ENCODE measurements at regions not wholly inside any gene's neighbourhood (a gene's known extent, or its start where the extent isn't known, plus 50 kb on each side); places are given as distances from the start of the nearest gene placed in this dataset.

DNA sequence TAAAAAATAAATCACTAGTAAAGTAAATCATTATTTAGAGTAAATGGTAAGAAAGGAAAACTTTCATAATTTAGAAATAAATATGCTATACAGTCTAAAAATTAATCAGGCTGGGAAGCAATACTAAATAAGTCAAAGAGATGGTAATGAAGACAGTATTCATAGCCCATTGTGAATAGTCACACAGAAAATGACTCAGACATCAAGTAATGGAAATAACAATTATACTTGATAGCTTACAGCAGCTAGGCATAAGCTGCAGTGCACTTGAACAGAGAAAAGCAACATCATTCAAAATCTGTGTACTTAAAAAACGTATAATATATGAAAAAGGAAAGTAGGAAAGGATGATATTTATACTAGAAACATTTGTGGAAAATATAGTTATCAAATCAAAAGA lies 642.5 kb upstream of the GNPDA2 start:
- H3K4me3 ChIP-seq (ENCODE audit: low read length): no peak overlapping the region
- no peaks in the 10 kb centered on the region for H3K36me3 ChIP-seq (ENCODE audit: control insufficient read depth, insufficient read depth, low read length)
- H3K27ac ChIP-seq (ENCODE audit: low read depth, low read length): no peak overlapping the region
- no peak overlapping the region for H3K9ac ChIP-seq (ENCODE audit: low read length)
- H3K4me1 ChIP-seq (ENCODE audit: control insufficient read depth, insufficient read depth, low read length): no peaks in the 10 kb centered on the region
- H3K27me3 ChIP-seq (ENCODE audit: control insufficient read depth, insufficient read depth, low read length): no peaks in the 10 kb centered on the region

DNA sequence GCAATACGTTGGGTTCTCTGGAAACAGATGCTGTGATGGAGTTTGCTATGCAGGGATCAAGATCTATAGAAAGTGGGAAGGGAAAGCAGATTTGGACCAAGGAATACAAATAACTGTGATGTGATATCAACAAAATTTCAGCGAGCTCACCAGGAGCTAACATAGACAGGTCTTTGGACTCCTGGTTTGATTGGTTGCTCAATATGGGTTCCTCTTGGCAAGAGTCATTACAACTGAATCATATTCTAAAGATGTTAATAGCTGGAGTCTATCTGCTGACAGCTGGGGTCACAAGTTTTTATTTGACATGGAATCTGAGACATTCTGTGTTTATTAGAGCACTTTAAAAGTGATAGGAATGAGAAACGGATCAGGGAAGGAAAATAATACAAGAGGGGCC lies 637.6 kb upstream of the GNPDA2 start:
- H3K4me3 ChIP-seq (ENCODE audit: low read length): no peak overlapping the region
- no peaks in the 10 kb centered on the region for H3K27me3 ChIP-seq (ENCODE audit: control insufficient read depth, insufficient read depth, low read length)
- H3K27ac ChIP-seq (ENCODE audit: low read depth, low read length): no peak overlapping the region
- no peak overlapping the region for H3K9ac ChIP-seq (ENCODE audit: low read length)
- no peaks in the 10 kb centered on the region for H3K4me1 ChIP-seq (ENCODE audit: control insufficient read depth, insufficient read depth, low read length)
- no peaks in the 10 kb centered on the region for H3K36me3 ChIP-seq (ENCODE audit: control insufficient read depth, insufficient read depth, low read length)

DNA sequence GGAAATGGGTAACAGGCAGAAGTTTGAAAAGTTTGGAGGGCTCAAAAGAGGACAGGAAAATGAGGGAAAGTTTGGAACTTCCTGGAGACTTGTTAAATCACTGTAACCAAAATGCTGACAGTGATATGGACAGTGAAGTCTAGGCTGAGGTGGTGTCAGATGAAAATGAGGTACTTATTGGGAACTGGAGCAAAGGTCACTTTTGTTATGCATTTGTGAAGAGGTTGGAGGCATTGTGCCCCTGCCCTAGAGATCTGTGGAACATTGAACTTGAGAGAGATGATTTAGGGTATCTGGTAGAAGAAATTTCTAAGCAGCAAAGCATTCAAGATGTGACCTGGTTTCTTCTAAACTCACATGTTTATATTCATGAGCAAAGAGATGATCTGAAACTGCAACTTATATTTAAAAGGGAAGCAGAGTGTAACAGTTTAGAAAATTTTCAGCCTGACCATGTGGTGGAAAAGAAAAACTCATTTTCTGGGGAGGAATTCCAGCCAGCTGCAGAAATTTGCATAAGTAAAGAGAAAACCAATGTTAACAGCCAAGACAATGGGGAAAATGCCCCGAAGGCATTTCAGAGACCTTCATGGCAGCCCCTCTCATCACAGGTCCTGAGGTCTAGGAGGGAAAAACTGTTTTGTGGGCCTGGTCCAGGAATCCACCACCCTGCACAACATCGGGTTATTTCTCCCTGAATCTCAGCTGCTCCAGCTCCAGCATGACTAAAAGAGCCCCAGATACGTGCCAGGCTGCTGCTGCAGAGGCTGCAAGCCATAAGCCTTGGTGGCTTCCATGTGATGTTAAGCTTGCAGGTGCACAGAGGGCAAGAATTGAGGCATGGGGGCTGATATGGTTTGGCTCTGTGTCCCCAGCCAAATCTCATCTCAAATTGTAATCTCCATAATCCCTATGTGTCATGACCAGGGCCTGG lies 632.5 kb upstream of the GNPDA2 start:
- Histone ChIP-seq H3K36me3 (ENCODE audit: control insufficient read depth, insufficient read depth, low read length) (no peaks in the 10 kb centered on the region), H3K4me3 (ENCODE audit: low read length) (no peak overlapping the region), H3K27ac (ENCODE audit: low read depth, low read length) (no peak overlapping the region), H3K9ac (ENCODE audit: low read length) (no peak overlapping the region), H3K4me1 (ENCODE audit: control insufficient read depth, insufficient read depth, low read length) (no peaks in the 10 kb centered on the region), H3K27me3 (ENCODE audit: control insufficient read depth, insufficient read depth, low read length) (no peaks in the 10 kb centered on the region)

DNA sequence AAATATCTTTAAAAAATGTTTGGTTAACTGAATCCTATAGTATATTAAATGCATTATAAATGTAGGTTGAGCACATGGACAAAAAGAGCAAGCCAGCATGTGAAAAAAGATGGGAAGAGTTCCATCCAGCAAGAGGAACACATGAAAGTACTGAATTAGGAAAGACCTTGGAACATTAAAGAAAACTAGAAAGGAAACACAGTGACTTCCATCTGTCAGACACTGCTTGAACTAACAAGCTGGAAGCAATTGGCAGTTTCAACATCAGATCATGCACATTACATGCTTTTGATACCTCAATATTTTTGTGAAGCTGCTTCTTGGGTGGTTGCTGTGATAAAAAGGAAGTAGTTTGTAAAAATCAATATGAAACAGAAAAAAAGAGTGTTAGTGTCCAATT lies 626.8 kb upstream of the GNPDA2 start:
- Histone ChIP-seq H3K4me3 (ENCODE audit: low read length) (no peak overlapping the region), H3K27me3 (ENCODE audit: control insufficient read depth, insufficient read depth, low read length) (no peaks in the 10 kb centered on the region), H3K36me3 (ENCODE audit: control insufficient read depth, insufficient read depth, low read length) (no peaks in the 10 kb centered on the region), H3K4me1 (ENCODE audit: control insufficient read depth, insufficient read depth, low read length) (no peaks in the 10 kb centered on the region), H3K27ac (ENCODE audit: low read depth, low read length) (no peak overlapping the region), H3K9ac (ENCODE audit: low read length) (no peak overlapping the region)

DNA sequence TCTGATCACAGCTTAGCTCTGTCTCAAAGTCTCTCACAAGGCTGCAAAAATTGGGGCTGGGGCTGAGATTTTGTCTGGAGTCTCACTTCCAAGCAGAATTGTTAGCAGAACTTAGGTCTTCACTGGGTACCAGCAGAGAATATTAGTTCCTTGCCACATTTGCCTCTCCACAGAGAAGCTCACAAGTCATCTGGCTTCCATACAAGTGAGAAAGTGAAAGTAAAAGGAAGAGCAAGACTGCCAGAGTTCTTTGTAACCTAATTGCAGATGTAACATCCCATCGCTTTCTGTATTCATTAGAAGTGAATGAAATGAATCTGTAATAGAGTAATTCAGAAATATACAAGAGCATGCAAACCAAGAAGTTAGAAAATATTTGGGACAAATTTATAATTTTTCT lies 624.1 kb upstream of the GNPDA2 start:
- Histone ChIP-seq H3K4me3 (ENCODE audit: low read length) (no peak overlapping the region), H3K27me3 (ENCODE audit: control insufficient read depth, insufficient read depth, low read length) (no peaks in the 10 kb centered on the region), H3K9ac (ENCODE audit: low read length) (no peak overlapping the region), H3K4me1 (ENCODE audit: control insufficient read depth, insufficient read depth, low read length) (no peaks in the 10 kb centered on the region), H3K36me3 (ENCODE audit: control insufficient read depth, insufficient read depth, low read length) (no peaks in the 10 kb centered on the region), H3K27ac (ENCODE audit: low read depth, low read length) (no peak overlapping the region)

DNA sequence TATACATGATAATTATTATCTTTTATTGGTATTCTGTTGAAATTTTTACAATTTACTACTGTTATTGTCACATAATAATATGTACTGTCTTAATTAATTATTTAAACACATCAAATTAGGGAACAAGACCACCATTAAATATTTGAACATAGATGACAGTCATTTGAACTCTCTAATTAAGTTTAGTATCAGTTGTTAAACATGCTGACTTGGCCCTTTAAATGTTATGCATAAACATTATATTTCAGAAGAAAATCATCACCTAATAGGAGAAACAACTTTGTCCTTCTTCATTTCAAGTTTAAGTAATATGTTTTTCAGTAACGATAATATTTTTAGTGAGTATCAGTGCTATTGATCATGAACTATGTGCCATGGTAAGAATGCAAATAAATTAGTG lies 623.5 kb upstream of the GNPDA2 start:
- H3K4me3 ChIP-seq (ENCODE audit: low read length): no peak overlapping the region
- H3K4me1 ChIP-seq (ENCODE audit: control insufficient read depth, insufficient read depth, low read length): no peaks in the 10 kb centered on the region
- no peak overlapping the region for H3K27ac ChIP-seq (ENCODE audit: low read depth, low read length)
- H3K36me3 ChIP-seq (ENCODE audit: control insufficient read depth, insufficient read depth, low read length): no peaks in the 10 kb centered on the region
- no peaks in the 10 kb centered on the region for H3K27me3 ChIP-seq (ENCODE audit: control insufficient read depth, insufficient read depth, low read length)
- no peak overlapping the region for H3K9ac ChIP-seq (ENCODE audit: low read length)

DNA sequence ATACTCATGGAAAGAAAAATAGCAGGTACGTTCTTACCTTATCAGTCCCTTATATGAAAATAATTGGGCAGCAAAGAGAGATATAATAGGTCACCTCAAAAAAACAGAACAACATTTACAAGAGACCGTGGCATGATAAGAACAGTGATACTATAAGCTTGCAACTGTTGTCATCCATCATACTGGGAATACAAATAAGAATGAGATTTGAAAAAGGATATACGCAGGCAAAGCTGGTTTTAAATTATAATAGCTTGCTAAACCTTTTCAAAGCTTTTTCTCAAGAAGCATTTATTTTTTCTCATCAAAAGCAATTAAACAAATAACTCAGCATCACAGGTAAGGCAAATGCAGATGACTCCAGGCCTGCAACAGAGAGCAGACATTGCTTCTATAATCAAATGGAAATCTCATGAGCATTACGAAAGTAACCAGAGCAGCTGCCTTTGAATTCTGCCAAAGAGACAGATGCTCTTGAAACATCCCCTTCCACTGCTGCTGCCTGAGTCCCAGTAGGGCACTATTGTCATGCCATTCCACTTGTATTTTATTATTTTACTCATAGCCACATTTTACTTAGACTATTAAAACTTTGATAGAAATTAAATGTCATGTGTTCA lies 620.6 kb upstream of the GNPDA2 start:
- Histone ChIP-seq H3K4me3 (ENCODE audit: low read length) (no peak overlapping the region), H3K27ac (ENCODE audit: low read depth, low read length) (no peak overlapping the region), H3K27me3 (ENCODE audit: control insufficient read depth, insufficient read depth, low read length) (no peaks in the 10 kb centered on the region), H3K4me1 (ENCODE audit: control insufficient read depth, insufficient read depth, low read length) (no peaks in the 10 kb centered on the region), H3K36me3 (ENCODE audit: control insufficient read depth, insufficient read depth, low read length) (no peaks in the 10 kb centered on the region), H3K9ac (ENCODE audit: low read length) (no peak overlapping the region)

DNA sequence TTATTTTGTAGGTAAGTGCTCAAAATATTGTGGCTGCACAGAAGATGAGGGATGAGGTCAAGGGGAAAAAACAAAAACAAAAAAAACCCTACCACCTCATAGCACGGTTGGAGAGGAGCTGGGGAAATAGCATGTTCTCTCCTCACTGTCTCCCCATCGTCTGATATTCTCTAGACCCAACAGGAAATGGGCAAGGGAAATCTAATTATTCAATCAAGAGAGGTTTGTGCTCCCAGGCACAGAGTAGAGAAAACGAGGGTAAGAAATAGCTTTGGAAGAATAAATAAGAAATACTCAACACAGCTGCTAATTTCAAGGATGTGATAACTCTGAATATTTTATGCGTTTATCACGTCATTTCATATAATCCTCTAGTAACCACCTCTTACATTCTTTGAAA lies 619.2 kb upstream of the GNPDA2 start:
- H3K36me3 ChIP-seq (ENCODE audit: control insufficient read depth, insufficient read depth, low read length): no peaks in the 10 kb centered on the region
- H3K27ac ChIP-seq (ENCODE audit: low read depth, low read length): no peak overlapping the region
- H3K4me1 ChIP-seq (ENCODE audit: control insufficient read depth, insufficient read depth, low read length): no peaks in the 10 kb centered on the region
- H3K9ac ChIP-seq (ENCODE audit: low read length): no peak overlapping the region
- no peaks in the 10 kb centered on the region for H3K27me3 ChIP-seq (ENCODE audit: control insufficient read depth, insufficient read depth, low read length)
- H3K4me3 ChIP-seq (ENCODE audit: low read length): no peak overlapping the region

DNA sequence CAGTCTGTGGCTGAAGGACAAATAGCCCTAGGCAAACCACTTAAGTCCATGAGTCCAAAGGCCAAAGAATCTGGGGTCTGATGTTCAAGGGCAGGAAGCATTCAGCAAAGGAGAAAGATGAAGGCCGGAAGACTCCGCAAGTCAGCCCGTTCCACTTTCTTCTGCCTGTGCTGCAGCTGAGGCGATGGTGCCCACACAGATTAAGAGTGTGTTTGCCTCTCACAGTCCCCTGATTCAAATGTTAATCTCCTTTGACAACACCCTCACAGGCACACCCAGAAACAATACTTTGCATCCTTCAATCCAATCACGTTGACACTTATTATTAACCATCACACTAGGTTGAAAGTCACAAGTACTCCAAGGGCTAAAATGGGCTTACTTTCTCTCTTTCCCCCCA lies 605.4 kb upstream of the GNPDA2 start:
- no peaks in the 10 kb centered on the region for H3K4me1 ChIP-seq (ENCODE audit: control insufficient read depth, insufficient read depth, low read length)
- H3K4me3 ChIP-seq (ENCODE audit: low read length): no peak overlapping the region
- no peak overlapping the region for H3K9ac ChIP-seq (ENCODE audit: low read length)
- no peak overlapping the region for H3K27ac ChIP-seq (ENCODE audit: low read depth, low read length)
- no peaks in the 10 kb centered on the region for H3K27me3 ChIP-seq (ENCODE audit: control insufficient read depth, insufficient read depth, low read length)
- no peaks in the 10 kb centered on the region for H3K36me3 ChIP-seq (ENCODE audit: control insufficient read depth, insufficient read depth, low read length)

DNA sequence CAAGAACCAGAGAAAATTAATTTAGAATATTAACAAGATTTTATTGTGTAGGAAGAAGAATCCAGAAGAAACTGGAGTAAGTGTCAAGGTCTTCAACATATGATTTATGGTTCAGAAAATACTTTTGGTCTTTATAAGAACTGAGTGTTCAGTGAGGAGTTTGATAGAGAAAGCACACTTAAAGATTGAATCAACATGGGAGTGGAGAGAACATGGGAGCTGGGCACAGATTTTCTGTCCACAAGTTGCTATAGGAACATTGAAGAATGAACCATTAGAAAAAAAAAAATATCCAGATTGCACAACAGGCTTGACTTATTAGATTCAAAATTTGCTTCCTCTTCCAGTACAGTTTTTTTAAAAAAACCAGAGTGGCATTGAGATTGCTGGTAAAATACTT lies 601.2 kb upstream of the GNPDA2 start:
- no peaks in the 10 kb centered on the region for H3K36me3 ChIP-seq (ENCODE audit: control insufficient read depth, insufficient read depth, low read length)
- H3K9ac ChIP-seq (ENCODE audit: low read length): no peak overlapping the region
- no peak overlapping the region for H3K4me3 ChIP-seq (ENCODE audit: low read length)
- no peaks in the 10 kb centered on the region for H3K27me3 ChIP-seq (ENCODE audit: control insufficient read depth, insufficient read depth, low read length)
- H3K4me1 ChIP-seq (ENCODE audit: control insufficient read depth, insufficient read depth, low read length): no peaks in the 10 kb centered on the region
- no peak overlapping the region for H3K27ac ChIP-seq (ENCODE audit: low read depth, low read length)

DNA sequence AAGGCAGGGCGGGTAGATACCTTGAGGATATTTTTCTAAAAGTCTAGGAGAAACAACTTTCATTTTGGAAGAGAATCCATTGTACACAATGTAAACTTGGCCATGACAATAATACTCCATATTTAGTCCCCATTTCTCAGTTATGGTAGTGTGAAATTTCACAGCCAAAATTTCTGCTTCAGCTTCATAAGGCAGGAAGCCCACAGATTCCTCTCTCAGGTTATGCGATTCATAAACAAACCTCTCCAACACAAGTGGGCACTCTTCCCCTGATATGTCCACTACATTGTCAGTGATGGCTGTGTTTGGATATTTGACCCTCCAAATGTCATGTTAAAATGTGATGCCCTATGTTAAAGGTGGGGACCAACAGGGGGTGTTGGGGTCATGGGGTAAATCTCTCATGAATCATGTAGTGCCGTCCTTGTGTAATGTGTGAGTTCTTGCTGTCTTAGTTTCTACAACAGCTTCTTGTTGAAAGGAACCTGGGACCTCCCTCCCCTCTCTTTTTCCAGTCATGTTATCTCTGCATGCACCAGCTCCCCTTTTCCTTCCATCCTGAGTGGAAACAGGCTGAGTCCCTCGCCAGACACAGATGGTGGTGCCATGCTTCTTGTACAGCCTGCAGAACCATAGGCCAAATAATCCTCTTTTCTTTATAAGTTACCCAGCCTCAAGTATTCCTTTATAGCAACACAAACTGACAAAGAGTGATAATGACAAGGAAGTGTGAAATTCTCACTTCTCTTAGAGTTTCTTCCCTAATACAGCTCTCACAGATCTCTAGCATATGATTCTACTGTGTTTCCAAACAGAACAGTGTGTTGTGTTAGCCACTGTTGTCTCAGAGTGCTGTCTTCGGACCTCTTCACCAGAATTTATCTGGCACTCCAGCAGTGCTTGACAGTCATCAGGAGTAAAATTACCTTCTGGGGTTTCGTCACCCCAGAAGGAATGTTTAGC lies 598.4 kb upstream of the GNPDA2 start:
- H3K27ac ChIP-seq (ENCODE audit: low read depth, low read length): no peak overlapping the region
- H3K4me3 ChIP-seq (ENCODE audit: low read length): no peak overlapping the region

DNA sequence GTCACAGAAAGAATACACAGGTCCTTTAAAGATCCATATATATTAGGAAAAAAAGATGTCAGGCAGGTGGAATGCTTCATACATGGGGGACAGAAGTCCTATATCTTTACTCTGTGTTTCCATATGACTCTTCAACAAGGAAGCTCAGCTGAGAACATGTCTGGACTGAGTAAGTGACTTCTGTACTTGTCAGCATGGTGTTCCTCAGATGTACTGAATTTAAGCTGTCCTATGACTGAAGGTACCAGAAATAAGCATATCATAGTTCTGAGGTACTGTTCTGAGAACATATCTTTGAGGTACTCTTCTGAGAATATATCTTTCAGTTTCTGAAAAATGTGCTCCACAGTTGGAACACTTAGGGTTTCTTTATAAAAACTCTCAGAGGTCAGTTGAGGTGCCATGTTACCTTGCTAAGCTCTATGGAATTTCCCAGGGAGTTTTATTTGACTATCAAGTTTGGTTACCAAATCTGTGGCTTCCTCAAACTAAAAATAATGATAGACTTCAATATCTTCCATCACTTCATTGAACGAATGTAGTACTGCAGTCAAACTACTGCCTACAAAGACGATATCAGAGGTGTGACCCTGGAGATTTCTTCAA lies 597.2 kb upstream of the GNPDA2 start:
- H3K4me1 ChIP-seq (ENCODE audit: control insufficient read depth, insufficient read depth, low read length): no peaks in the 10 kb centered on the region
- no peaks in the 10 kb centered on the region for H3K36me3 ChIP-seq (ENCODE audit: control insufficient read depth, insufficient read depth, low read length)
- H3K9ac ChIP-seq (ENCODE audit: low read length): no peak overlapping the region
- no peaks in the 10 kb centered on the region for H3K27me3 ChIP-seq (ENCODE audit: control insufficient read depth, insufficient read depth, low read length)
- no peak overlapping the region for H3K27ac ChIP-seq (ENCODE audit: low read depth, low read length)
- H3K4me3 ChIP-seq (ENCODE audit: low read length): no peak overlapping the region

More for the DNA sequence above, 598.4 kb upstream of the GNPDA2 start:
- Histone ChIP-seq H3K9ac (ENCODE audit: low read length) (no peak overlapping the region), H3K36me3 (ENCODE audit: control insufficient read depth, insufficient read depth, low read length) (no peaks in the 10 kb centered on the region), H3K27me3 (ENCODE audit: control insufficient read depth, insufficient read depth, low read length) (no peaks in the 10 kb centered on the region), H3K4me1 (ENCODE audit: control insufficient read depth, insufficient read depth, low read length) (no peaks in the 10 kb centered on the region)
